HAP-1 (cell line): ENCODE measurements at regions not wholly inside any gene's neighbourhood (a gene's known extent, or its start where the extent isn't known, plus 50 kb on each side); places are given as distances from the start of the nearest gene placed in this dataset.
"Not testable (repeated sequence)": the region's sequence is repeated elsewhere in the genome, so short reads cannot be mapped to it uniquely, and the experiment has no call there.

Experiments used
- DNase-seq, 2 experiments: peaks; one replicate each; pipeline ENCODE4 v3.0.0-alpha.2; 2016 to 2020; ENCODE audit warnings: low spot score in 2 of 2
- H3K27me3 ChIP-seq: fragments of 250-450 bp; sonication (Bioruptor Pico); 2 replicates; pipeline ENCODE4 v1.5.1; 2020; ENCODE audit warnings: low read depth, mild to moderate bottlenecking, moderate library complexity
- H3K36me3 ChIP-seq: fragments of 250-450 bp; sonication (Bioruptor Pico); replicated peaks from 2 replicates; pipeline ENCODE4 v1.5.1; 2020; ENCODE audit warnings: mild to moderate bottlenecking
- H3K4me1 ChIP-seq: fragments of 250-450 bp; sonication (Bioruptor Pico); 2 replicates; pipeline ENCODE4 v1.5.1; 2020; ENCODE audit warnings: mild to moderate bottlenecking
- H3K4me3 ChIP-seq: fragments of 250-450 bp; sonication (Bioruptor Pico); 2 replicates; pipeline ENCODE4 v1.5.1; 2020; ENCODE audit warnings: mild to moderate bottlenecking, moderate library complexity
- H3K9me3 ChIP-seq: fragments of 250-450 bp; sonication (Bioruptor Pico); 2 replicates; pipeline ENCODE4 v1.5.1; 2020; ENCODE audit warnings: mild to moderate bottlenecking, moderate library complexity
- in situ Hi-C: fragments of 300-500 bp; cut with MboI; formaldehyde crosslinking; loops from 3 replicates; pipeline ENCODE4 v1.14.3; 2020; ENCODE audit warnings: low sequenced_read_pairs, inconsistent platforms, mixed read lengths

DNA sequence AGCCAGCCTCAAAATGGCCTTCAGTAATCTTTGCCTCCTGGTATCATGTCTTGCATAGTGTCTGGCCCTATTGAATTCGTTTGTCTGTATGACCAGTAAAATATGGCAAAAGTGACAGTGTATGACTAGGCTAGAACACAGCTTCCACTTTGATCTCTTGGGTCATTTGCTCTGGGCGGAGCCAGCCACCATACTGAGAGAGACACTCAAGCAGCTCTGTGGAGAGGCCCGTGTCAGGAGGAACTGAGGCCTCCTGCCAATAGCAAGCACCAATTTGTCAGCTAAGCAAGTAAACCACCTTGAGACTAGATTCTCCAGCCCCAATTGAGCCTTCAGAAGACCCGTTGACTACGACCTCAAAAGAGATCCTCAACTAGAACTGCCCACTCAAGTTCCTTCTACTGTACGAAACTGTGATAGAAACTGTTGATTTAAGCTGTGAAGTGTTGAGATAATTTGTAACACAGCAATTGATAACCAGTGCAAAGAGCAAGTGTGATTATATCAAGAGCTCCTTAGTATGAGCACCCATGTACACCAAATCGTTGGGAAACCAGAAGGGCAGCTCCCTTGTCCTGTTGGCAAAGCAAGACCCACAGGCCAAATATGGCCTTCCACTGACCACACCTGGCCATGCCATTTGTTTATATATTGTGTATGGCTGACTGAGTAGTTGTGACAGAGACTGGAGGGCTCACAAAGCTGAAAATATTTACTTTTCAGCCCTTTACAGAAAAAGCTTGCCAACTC, 52.7 kb upstream of the SERBP1 start:
- Histone ChIP-seq H3K4me3 (no peak overlapping the region), H3K4me1 (no peaks in the 10 kb centered on the region), H3K9me3 (no peaks in the 10 kb centered on the region), H3K36me3 (no peaks in the 10 kb centered on the region), H3K27me3 (no peaks in the 10 kb centered on the region)
- no peak for DNase-seq
- in situ Hi-C loops, result no loop called here

DNA sequence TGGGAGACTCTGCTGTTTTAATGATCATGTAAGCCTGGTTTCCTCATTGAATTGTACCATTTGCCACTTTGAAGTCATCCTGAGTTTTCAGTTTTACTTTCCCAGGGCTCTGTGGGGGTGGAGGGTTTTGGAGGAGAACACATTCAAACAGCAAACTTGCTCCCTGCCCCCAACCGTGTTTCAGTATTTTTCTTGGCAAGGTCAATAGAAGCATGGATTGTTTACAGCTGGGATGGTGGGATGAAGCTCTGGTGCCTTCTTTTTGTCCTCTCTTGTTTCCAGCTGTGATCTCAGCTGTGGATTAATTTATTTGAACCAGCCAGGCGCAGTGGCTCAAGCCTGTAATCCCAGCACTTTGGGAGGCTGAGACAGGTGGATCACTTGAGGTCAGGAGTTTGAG, 54.3 kb upstream of the SERBP1 start:
- DNase-seq, result no peak
- Histone ChIP-seq H3K4me3 (no peak overlapping the region), H3K36me3 (no peaks in the 10 kb centered on the region), H3K9me3 (no peaks in the 10 kb centered on the region), H3K4me1 (no peaks in the 10 kb centered on the region), H3K27me3 (no peaks in the 10 kb centered on the region)
- in situ Hi-C loops, result no loop called here

DNA sequence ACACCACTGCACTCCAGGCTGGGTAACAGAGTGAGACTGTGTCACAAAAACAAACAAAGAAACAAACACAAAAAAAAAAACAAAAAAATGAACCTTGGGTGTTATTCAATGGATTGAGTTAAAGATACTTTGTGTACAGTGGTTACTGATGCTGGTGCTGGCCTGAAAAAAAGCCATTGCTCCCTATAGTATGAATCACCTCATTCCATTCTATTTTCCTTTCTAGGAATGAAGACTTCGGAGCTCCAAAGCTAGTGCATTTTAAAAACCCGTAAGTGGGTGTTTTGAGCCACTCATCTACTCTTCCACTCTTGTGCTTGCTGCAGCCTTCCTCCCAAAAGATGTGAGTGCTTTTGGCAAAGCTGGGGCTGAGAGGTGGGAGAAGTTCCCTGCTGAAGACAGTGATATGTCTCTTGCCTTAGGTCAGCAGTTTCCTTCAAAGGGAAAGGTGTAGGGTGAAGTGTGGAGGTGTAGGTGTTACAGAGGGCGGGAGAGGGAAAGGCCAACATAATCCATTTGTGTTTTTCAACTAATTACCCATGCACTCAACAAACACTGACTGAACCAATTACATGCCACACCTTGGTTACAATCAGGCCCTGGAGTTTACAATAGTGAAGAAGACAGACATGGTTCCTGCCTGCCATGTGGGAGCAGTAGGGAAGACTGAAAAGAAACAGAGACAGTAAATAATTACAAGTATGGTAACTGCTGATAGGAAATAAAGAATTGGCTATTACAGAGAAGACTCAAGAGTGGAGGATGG, 55.0 kb upstream of the SERBP1 start:
- Histone ChIP-seq H3K36me3 (no peaks in the 10 kb centered on the region), H3K4me3 (no peak overlapping the region), H3K4me1 (no peaks in the 10 kb centered on the region), H3K27me3 (no peaks in the 10 kb centered on the region), H3K9me3 (no peaks in the 10 kb centered on the region)
- DNase-seq, result no peak
- in situ Hi-C loops, result no loop called here

DNA sequence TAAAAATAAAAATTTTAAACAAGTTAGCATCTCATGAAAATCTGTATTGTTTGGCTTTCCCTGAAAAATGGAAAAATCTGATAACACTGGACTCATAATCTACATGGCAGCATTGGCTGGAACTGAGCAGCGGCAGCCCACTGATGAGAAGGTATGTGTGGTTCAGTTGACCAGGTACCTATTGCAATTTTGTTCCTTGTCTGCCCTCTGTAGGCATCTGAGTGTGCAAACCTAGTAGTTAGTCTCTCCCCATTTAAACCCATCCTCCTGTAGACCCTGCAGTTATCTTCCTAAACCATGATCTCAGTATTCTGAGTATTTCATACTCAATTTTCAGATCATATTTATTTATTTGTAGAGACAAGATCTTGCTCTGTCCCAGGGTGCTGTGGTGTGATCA, 59.4 kb upstream of the SERBP1 start:
- Histone ChIP-seq H3K27me3 (no peaks in the 10 kb centered on the region), H3K9me3 (no peaks in the 10 kb centered on the region), H3K4me3 (no peak overlapping the region), H3K4me1 (no peaks in the 10 kb centered on the region), H3K36me3 (no peaks in the 10 kb centered on the region)
- no peak for DNase-seq
- in situ Hi-C loops, result loop anchor here (5.0 to 10.0 kb wide), 2 partner anchors 142 to 265 kb away; no protein-coding TSS in a partner anchor

DNA sequence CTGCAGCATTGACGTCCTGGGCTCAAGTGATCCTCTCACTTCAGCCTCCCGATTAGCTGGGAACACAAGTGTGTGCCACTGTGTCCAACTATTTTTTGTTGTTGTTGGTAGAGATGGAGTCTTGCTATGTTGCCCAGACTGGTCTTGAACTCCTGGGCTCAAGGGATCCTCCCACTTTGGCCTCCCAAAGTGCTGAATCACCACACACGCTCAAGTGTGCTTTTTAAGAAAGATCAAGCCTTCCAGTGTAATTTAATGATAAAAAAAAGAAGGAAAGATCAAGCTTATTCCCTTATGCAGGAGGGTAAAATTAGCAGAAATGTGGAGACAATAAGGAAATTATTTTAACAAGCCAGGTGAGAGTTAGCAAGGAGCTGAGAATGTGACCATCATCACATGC, 61.1 kb upstream of the SERBP1 start:
- in situ Hi-C loops, result loop anchor here (5.0 to 10.0 kb wide), 2 partner anchors 144 to 266 kb away; no protein-coding TSS in a partner anchor
- DNase-seq, result no peak
- H3K36me3 ChIP-seq, result no peaks in the 10 kb centered on the region
- H3K9me3 ChIP-seq, result no peaks in the 10 kb centered on the region
- no peaks in the 10 kb centered on the region for H3K27me3 ChIP-seq
- H3K4me3 ChIP-seq, result no peak overlapping the region
- no peaks in the 10 kb centered on the region for H3K4me1 ChIP-seq

DNA sequence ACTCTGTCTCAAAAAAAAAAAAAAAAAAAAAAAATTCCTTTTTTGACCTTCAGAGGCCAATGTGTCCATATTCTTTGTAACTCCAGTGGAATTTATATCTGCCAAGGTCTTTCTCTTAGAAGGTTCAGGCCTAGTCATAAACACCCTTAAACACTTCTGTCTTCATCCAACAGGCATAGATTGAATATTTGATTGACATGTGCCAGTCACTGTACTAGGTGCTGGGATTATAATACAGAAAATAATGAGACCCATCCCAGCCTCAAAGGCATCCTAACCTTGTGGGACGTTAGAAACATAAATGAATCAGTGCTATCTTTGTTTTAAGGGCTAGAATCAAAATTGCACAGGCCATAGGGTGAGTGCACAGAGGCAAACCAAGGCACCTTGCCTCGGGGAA, 62.9 kb upstream of the SERBP1 start:
- Histone ChIP-seq H3K4me3 (no peak overlapping the region), H3K27me3 (no peaks in the 10 kb centered on the region), H3K36me3 (no peaks in the 10 kb centered on the region), H3K4me1 (no peaks in the 10 kb centered on the region), H3K9me3 (no peaks in the 10 kb centered on the region)
- no peak for DNase-seq
- in situ Hi-C loops, result loop anchor here (5.0 to 10.0 kb wide), 2 partner anchors 146 to 268 kb away; no protein-coding TSS in a partner anchor

DNA sequence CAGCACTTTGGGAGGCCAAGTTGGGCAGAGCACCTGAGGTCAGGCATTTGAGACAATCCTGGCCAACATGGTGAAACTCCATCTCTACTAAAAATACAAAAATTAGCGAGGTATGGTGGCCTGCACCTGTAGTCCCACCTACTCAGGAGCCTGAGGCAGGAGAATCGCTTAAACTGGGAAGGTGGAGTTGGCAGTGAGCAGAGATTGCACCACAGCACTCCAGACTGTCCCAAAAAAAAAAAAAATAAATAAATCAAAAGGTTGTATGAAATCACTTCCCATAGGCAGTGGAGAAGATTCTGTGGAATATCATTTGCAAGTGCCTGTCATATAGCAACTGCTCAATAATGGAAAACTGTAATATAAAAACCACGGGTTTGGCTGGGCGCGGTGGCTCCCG, 65.1 kb upstream of the SERBP1 start:
- DNase-seq, result no peak
- H3K9me3 ChIP-seq, result no peaks in the 10 kb centered on the region
- in situ Hi-C loops, result loop anchor here (10.0 kb wide), 1 partner anchor 271 kb away; no protein-coding TSS in a partner anchor
- H3K4me1 ChIP-seq, result no peaks in the 10 kb centered on the region
- H3K36me3 ChIP-seq, result no peaks in the 10 kb centered on the region
- H3K4me3 ChIP-seq, result no peak overlapping the region
- no peaks in the 10 kb centered on the region for H3K27me3 ChIP-seq

DNA sequence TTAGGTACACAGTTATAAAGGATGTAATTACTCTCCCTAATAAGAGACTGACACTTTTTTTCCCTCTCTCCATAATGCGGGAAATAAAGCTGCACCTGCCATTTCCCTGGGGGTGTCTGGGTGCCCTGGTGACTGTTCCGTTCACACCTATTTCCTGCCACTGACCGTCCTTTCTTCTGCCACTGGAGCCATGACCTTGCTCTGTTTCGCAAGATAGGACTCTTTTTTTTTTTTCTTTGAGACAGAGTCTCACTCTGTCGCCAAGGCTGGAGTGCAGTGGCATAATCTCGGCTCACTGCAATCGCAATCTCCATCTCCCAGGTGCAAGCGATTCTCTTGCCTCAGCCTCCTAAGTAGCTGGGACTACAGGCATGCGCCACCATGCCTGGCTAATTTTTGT, 66.1 kb upstream of the SERBP1 start:
- in situ Hi-C loops, result loop anchor here (10.0 kb wide), 1 partner anchor 272 kb away; no protein-coding TSS in a partner anchor
- DNase-seq, result no peak
- Histone ChIP-seq H3K4me1 (peaks cover 3% of the 10 kb centered on the region; the same call in 1 of the 2 replicates), H3K4me3 (no peak overlapping the region), H3K9me3 (no peaks in the 10 kb centered on the region), H3K36me3 (no peaks in the 10 kb centered on the region), H3K27me3 (no peaks in the 10 kb centered on the region)

DNA sequence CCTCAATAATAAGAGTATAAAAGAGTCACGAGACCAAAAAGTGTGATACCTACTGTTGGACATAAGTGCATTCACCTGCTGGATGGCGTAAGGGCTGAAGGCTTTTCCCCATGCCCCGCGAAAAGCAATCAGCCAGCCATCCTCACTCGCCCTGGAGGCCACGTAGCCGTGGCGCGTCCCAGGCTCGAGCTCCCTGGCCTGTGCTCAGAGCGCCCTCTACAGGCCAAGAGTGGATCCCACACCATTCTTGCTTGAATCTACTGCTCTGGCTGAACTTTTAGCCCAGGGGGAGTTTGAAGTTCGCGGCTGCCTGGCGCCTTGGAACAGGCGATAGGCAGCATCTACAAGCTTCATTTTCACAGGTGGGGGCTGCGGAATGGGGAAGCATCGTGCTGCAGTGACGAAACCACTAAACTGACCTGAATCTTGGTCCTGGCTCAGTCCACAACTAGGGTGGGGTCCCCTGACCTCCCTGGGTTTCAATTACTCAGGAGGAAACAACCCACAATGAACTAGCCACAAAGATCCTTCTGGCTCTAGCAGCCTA, 70.3 kb upstream of the SERBP1 start:
- DNase-seq, result peak; percentile 86 to 92
- Histone ChIP-seq H3K36me3 (no peaks in the 10 kb centered on the region), H3K27me3 (no peaks in the 10 kb centered on the region), H3K4me1 (peaks cover 3% of the 10 kb centered on the region; the same call in 1 of the 2 replicates), H3K4me3 (no peak overlapping the region), H3K9me3 (no peaks in the 10 kb centered on the region)
- in situ Hi-C loops, result no loop called here

DNA sequence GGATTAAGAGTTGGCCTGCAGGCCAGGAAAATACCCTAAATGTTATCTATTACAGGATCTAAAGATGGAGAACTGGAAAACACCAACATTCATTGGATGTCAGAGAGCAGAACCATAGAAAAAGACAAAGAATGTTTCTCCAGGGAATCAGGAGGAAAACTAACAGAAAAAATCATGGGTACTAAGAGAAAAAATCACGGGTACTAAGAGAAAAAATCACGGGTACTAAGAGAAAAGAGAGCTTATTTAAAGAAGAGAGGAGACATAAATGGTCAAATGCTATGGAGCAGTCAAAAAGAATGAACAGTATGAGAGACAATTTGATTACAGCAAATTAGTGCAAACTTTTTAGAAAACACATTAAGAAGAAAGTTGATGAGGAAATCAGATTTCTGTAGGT, 73.8 kb upstream of the SERBP1 start:
- in situ Hi-C loops, result no loop called here
- H3K9me3 ChIP-seq, result no peaks in the 10 kb centered on the region
- peaks cover 3% of the 10 kb centered on the region; the same call in 1 of the 2 replicates for H3K4me1 ChIP-seq
- H3K36me3 ChIP-seq, result no peaks in the 10 kb centered on the region
- no peak for DNase-seq
- no peaks in the 10 kb centered on the region for H3K27me3 ChIP-seq
- H3K4me3 ChIP-seq, result no peak overlapping the region

DNA sequence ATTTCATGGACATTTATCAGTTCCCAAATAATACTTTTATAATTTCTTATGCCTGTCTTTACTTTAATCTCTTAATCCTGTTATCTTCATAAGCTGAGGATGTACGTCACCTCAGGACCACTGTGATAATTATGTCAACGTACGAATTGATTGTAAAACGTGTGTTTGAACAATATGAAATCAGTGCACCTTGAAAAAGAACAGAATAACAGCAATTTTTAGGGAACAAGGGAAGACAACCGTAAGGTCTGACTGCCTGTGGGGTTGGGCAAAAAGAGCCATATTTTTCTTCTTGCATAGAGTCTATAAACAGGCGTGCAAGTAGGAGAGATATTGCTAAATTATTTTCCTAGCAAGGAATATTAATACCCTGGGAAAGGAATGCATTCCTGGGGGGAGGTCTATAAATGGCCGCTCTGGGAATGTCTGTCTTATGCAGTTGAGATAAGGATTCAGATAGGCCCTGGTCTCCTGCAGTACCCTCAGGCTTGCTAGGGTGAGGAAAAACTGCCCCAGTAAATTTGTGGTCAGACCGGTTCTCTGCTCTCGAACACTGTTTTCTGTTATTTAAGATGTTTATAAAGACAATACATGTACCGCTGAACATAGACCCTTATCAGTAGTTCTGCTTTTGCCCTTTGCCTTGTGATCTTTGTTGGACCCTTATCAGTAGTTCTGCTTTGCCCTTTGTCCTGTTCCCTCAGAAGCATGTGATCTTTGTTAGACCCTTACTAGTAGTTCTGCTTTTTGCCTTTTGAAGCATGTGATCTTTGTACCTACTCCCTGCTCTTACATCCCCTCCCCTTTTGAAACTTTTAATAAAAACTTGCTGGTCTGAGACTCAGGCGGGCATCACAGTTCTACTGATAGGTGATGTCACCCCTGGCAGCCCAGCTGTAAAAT, 83.4 kb upstream of the SERBP1 start:
- H3K27me3 ChIP-seq, DNase-seq, in situ Hi-C loops, H3K36me3 ChIP-seq, H3K4me3 ChIP-seq: not testable (repeated sequence)
- Histone ChIP-seq H3K9me3 (peaks cover 24% of the 10 kb centered on the region), H3K4me1 (peaks cover 27% of the 10 kb centered on the region)

DNA sequence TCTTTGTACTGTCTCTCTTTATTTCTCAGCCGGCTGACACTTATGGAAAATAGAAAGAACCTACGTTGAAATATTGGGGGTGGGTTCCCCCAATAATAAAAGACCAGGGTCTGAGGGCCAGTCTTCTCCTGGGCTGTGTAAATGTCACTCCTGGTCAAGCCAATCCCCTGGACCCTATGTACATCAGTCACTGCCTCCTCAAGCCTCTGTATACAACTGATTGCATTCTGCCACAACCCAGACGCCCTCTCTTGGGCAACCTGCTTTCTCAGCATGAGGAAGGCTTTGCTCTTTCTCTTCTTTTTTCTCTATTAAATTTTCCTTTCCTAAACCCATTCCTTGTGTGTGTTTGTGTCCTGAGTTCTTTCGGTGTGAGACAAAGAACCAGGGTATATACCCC, 84.1 kb upstream of the SERBP1 start:
- H3K9me3 ChIP-seq, result peaks cover 24% of the 10 kb centered on the region
- in situ Hi-C loops, result no loop called here
- H3K36me3 ChIP-seq, result no peaks in the 10 kb centered on the region
- no peak overlapping the region for H3K4me3 ChIP-seq
- H3K27me3 ChIP-seq, result no peaks in the 10 kb centered on the region
- peaks cover 27% of the 10 kb centered on the region for H3K4me1 ChIP-seq
- DNase-seq, result no peak

DNA sequence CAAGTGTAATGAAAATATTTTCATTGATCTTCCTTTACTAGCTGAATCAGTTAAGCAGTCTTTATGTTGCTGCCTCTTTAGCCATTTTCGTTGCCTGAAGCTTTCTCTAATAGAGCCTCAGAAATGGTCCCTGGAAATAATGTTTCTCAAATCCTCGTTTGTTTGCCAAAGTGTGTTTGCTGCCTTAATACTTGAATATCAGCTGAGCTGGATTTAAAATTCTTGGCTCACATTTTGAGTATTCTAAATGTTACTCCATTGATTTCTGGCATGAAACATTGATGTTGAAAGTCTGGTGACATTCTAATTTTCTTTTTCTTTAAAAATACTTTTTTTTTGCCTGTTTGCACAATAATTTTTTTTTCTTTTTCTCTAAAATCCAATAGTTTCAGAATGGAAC, 84.6 kb upstream of the SERBP1 start:
- in situ Hi-C loops, result no loop called here
- H3K36me3 ChIP-seq, result no peaks in the 10 kb centered on the region
- H3K4me1 ChIP-seq, result peaks cover 27% of the 10 kb centered on the region
- DNase-seq, result no peak
- no peak overlapping the region for H3K4me3 ChIP-seq
- H3K9me3 ChIP-seq, result peaks cover 24% of the 10 kb centered on the region
- no peaks in the 10 kb centered on the region for H3K27me3 ChIP-seq
